Stimulated activated CD4-positive, alpha-beta T cell treated with anti-CD3 and anti-CD28 coated beads, TNF-alpha, amount 100 ng/mL, for 48 hours (primary cell): ENCODE measurements at regions not wholly inside any gene's neighbourhood (a gene's known extent, or its start where the extent isn't known, plus 50 kb on each side); places are given as distances from the start of the nearest gene placed in this dataset.

Source experiments
- DNase-seq, 3 donors: peaks; one replicate each; pipeline ENCODE4 v3.0.0-alpha.2; 2020; ENCODE audit warnings: low read depth in 3 of 3

- no peak for DNase-seq
Observed at GRCh38 chr3:127107491-127108375, 85.2 kb upstream of the PRR23E start.

- no peak for DNase-seq
Observed at GRCh38 chr3:127108796-127109195, 84.1 kb upstream of the PRR23E start.

- DNase-seq, result no peak
Observed at GRCh38 chr3:127110982-127111693, 81.8 kb upstream of the PRR23E start.

- DNase-seq, result no peak
Observed at GRCh38 chr3:127112796-127113570, 79.9 kb upstream of the PRR23E start.

GRCh38 chr3:127113571-127113891 lies 79.4 kb upstream of the PRR23E start:
- no peak for DNase-seq

- DNase-seq, result no peak
Observed at GRCh38 chr3:127114337-127115070, 78.4 kb upstream of the PRR23E start.

GRCh38 chr3:127115691-127116351 lies 77.1 kb upstream of the PRR23E start:
- DNase-seq, result no peak

GRCh38 chr3:127118366-127118765 lies 74.6 kb upstream of the PRR23E start:
- no peak for DNase-seq

GRCh38 chr3:127119693-127120464 lies 73.1 kb upstream of the PRR23E start:
- DNase-seq, result no peak

- no peak for DNase-seq
Observed at GRCh38 chr3:127120851-127121647, 71.9 kb upstream of the PRR23E start.

GRCh38 chr3:127121885-127122284 lies 71.0 kb upstream of the PRR23E start:
- no peak for DNase-seq

GRCh38 chr3:127123533-127123932 lies 69.4 kb upstream of the PRR23E start:
- DNase-seq, result no peak

- DNase-seq, result no peak
Observed at GRCh38 chr3:127124120-127124519, 68.8 kb upstream of the PRR23E start.

GRCh38 chr3:127131424-127132170 lies 61.3 kb upstream of the PRR23E start:
- no peak for DNase-seq

GRCh38 chr3:127132876-127133275 lies 60.1 kb upstream of the PRR23E start:
- no peak for DNase-seq

- DNase-seq, result no peak
Observed at GRCh38 chr3:127133971-127134370, 59.0 kb upstream of the PRR23E start.

- no peak for DNase-seq
Observed at GRCh38 chr3:127134466-127134865, 58.5 kb upstream of the PRR23E start.

GRCh38 chr3:127134887-127135240 lies 58.1 kb upstream of the PRR23E start:
- DNase-seq, result no peak
